GM23248 (cell line): ENCODE measurements at regions not wholly inside any gene's neighbourhood (a gene's known extent, or its start where the extent isn't known, plus 50 kb on each side); places are given as distances from the start of the nearest gene placed in this dataset.
"Not testable (repeated sequence)": the region's sequence is repeated elsewhere in the genome, so short reads cannot be mapped to it uniquely, and the experiment has no call there.

Experiments
- DNase-seq: peaks from one replicate; pipeline ENCODE4 v3.0.0-alpha.2; 2015
- H2AFZ ChIP-seq: fragments of 200-600 bp; sonication (generic); 2 replicates; pipeline ENCODE4 v1.6.1; 2016; ENCODE audit warnings: antibody characterized with exemption
- H3F3A ChIP-seq: fragments of 200-600 bp; sonication (generic); 2 replicates; pipeline ENCODE4 v1.6.1; 2016; ENCODE audit warnings: mild to moderate bottlenecking, antibody characterized with exemption, mixed run types; ENCODE audit not compliant: insufficient read depth
- H3K27ac ChIP-seq: fragments of 200-600 bp; sonication (generic); 2 replicates; pipeline ENCODE4 v1.5.1; 2016; ENCODE audit warnings: mild to moderate bottlenecking
- H3K27me3 ChIP-seq: fragments of 200-600 bp; sonication (generic); replicated peaks from 2 replicates; pipeline ENCODE4 v1.6.1; 2016; ENCODE audit warnings: mild to moderate bottlenecking; ENCODE audit not compliant: insufficient read depth
- H3K36me3 ChIP-seq: fragments of 200-600 bp; sonication (generic); 2 replicates; pipeline ENCODE4 v1.6.1; 2016; ENCODE audit warnings: low read depth, mild to moderate bottlenecking
- H3K4me1 ChIP-seq: fragments of 200-600 bp; sonication (generic); 2 replicates; pipeline ENCODE4 v1.6.1; 2016; ENCODE audit warnings: mild to moderate bottlenecking; ENCODE audit not compliant: insufficient read depth
- H3K4me2 ChIP-seq: fragments of 200-600 bp; sonication (generic); one replicate; pipeline ENCODE4 v1.6.1; 2016; ENCODE audit warnings: mild to moderate bottlenecking; ENCODE audit not compliant: unreplicated experiment
- H3K4me3 ChIP-seq: fragments of 200-600 bp; sonication (generic); 2 replicates; pipeline ENCODE4 v1.5.1; 2016; ENCODE audit warnings: mild to moderate bottlenecking
- H3K79me2 ChIP-seq: fragments of 200-600 bp; sonication (generic); 2 replicates; pipeline ENCODE4 v1.6.1; 2016; ENCODE audit warnings: mild to moderate bottlenecking; ENCODE audit not compliant: insufficient read depth
- H3K9ac ChIP-seq: fragments of 200-600 bp; sonication (generic); 2 replicates; pipeline ENCODE4 v1.6.1; 2016; ENCODE audit warnings: mild to moderate bottlenecking
- H3K9me2 ChIP-seq: fragments of 200-600 bp; sonication (generic); 2 replicates; pipeline ENCODE4 v1.6.1; 2016; ENCODE audit warnings: mixed run types, mild to moderate bottlenecking, moderate library complexity; ENCODE audit not compliant: insufficient read depth
- H3K9me3 ChIP-seq: fragments of 200-600 bp; sonication (generic); one replicate; pipeline ENCODE4 v1.6.1; 2017; ENCODE audit warnings: low read depth
- H4K20me1 ChIP-seq: fragments of 200-600 bp; sonication (generic); 2 replicates; pipeline ENCODE4 v1.6.0; 2016; ENCODE audit not compliant: insufficient read depth
- EZH2 ChIP-seq: fragments of 200-600 bp; sonication (generic); IDR thresholded peaks from 2 replicates; pipeline ENCODE4 v1.6.1; 2018; ENCODE audit warnings: antibody characterized with exemption, mild to moderate bottlenecking; ENCODE audit not compliant: insufficient read depth, poor library complexity, severe bottlenecking
- EZH2phosphoT487 ChIP-seq: fragments of 200-600 bp; sonication (generic); IDR thresholded peaks from 2 replicates; pipeline ENCODE4 v1.6.1; 2018; ENCODE audit warnings: antibody characterized with exemption, moderate library complexity, mild to moderate bottlenecking, low read depth; ENCODE audit not compliant: insufficient read depth
- WGBS, 2 experiments: methylation state at CpG; one replicate each; pipeline ENCODE4 v1.1.6; 2015 to 2017; ENCODE audit warnings: low lambda C conversion rate in 2 of 2, low coverage in 1 of 2; ENCODE audit errors: missing lambda C conversion rate in 2 of 2; 5-methylcytosine and 5-hydroxymethylcytosine counted together
- in situ Hi-C: fragments of 300-500 bp; cut with MboI; formaldehyde crosslinking; loops from 2 replicates; pipeline ENCODE4 v1.15.0; 2020

DNA sequence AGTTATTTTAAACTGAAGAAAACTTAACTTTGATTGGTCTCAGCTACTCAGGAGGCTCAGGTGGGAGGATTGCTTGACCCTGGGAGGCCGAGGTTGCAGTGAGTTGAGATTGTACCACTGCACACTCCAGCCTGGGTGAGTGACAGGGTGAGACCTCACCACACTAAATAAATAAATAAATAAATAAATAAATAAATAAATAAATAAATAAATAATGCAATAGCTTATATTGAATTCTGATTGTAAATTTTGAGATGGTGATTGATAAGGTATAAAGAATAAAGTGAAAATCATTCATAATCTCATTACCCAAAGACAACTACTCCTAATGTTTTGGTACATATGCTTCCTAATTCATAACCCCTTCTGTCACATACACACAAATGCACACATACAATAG lies 58.1 kb downstream of the TUBA3C start:
- Histone ChIP-seq H3K36me3 (no peaks in the 10 kb centered on the region), H3K79me2 (no peaks in the 10 kb centered on the region), H4K20me1 (no peaks in the 10 kb centered on the region), H3K4me2 (no peak overlapping the region), H3F3A (no peaks in the 10 kb centered on the region), H3K9ac (no peak overlapping the region), H3K4me3 (no peak overlapping the region), H3K9me3 (no peaks in the 10 kb centered on the region), H3K9me2 (no peaks in the 10 kb centered on the region), H3K27ac (no peak overlapping the region), H3K4me1 (no peaks in the 10 kb centered on the region), H3K27me3 (no peaks in the 10 kb centered on the region), H2AFZ (no peak overlapping the region)
- TF ChIP-seq EZH2 (no peak), EZH2phosphoT487 (no peak)
- WGBS, 2 experiments = 13 to 18% methylated on average over 1 of the region's 1 CpG
- no peak for DNase-seq
- in situ Hi-C loops = no loop called here

DNA sequence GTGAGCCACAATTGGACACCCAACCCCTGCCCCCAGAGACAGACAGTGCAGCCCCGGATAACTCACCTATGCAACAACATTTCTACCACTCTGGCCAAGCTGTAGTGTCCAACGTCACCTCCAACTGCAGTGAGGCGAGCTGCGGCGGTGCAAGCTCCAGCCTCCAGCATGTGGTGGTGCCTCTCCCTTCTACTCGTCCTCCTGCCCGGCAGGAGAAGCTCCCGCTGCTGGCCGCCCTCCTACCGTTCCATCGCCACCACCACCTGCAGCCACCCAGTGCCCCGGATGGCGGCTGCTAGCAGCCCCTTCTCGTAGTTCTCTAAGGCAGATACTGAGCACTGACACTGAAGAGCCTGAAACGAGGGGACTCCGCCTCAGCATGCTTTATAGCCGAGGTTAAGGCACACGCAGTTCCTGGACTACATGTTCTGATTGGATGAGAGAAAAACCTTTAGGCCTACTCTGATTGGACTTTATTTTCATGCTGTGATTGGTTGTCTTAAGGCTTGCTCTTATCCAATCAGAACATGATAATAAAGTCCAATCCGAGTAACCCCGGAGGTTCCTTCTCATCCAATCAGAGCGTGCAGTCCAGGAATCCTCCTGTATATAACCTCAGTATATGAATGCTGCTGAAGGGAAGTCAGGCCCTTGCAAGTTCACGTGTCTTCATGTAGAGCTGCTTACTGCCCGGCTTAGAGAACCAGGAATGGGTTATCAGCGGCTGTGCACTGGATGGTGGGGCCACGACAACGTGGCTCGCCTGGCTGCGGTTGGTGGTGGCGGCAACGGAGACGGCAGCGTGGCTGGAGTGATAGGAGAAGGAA lies 63.5 kb downstream of the TUBA3C start:
- H3K9ac ChIP-seq = no peak overlapping the region
- no peak overlapping the region for H3K4me3 ChIP-seq
- in situ Hi-C loops = no loop called here
- H3K36me3 ChIP-seq = no peaks in the 10 kb centered on the region
- no peak overlapping the region for H3K27ac ChIP-seq
- no peak overlapping the region for H2AFZ ChIP-seq
- DNase-seq = no peak
- H3K79me2 ChIP-seq = no peaks in the 10 kb centered on the region
- no peaks in the 10 kb centered on the region for H3K4me1 ChIP-seq
- H3K4me2 ChIP-seq = no peak overlapping the region
- no peaks in the 10 kb centered on the region for H3K9me3 ChIP-seq
- H3K9me2 ChIP-seq = no peaks in the 10 kb centered on the region
- WGBS, 2 experiments = 67 to 68% methylated on average over 32 of the region's 32 CpGs
- TF ChIP-seq EZH2 (no peak), EZH2phosphoT487 (no peak)
- H3K27me3 ChIP-seq = no peaks in the 10 kb centered on the region
- H3F3A ChIP-seq = no peaks in the 10 kb centered on the region
- no peaks in the 10 kb centered on the region for H4K20me1 ChIP-seq

DNA sequence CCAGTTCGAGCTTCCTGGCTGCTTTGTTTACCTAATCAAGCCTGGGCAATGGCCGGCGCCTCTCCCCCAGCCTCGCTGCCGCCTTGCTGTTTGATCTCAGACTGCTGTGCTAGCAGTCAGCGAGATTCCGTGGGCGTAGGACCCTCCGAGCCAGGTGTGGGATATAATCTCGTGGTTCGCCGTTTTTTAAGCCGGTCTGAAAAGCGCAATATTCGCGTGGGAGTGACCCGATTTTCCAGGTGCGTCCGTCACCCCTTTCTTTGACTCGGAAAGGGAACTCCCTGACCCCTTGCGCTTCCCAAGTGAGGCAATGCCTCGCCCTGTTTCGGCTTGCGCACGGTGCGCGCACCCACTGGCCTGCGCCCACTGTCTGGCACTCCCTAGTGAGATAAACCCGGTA lies 72.4 kb downstream of the TUBA3C start:
- H3K9ac ChIP-seq, DNase-seq, H3K27me3 ChIP-seq, H3K9me2 ChIP-seq, H3K36me3 ChIP-seq, H4K20me1 ChIP-seq, H3F3A ChIP-seq, H3K79me2 ChIP-seq, H2AFZ ChIP-seq, H3K27ac ChIP-seq, H3K9me3 ChIP-seq, H3K4me2 ChIP-seq, H3K4me3 ChIP-seq, H3K4me1 ChIP-seq, in situ Hi-C loops: not testable (repeated sequence)
- 38 to 43% methylated on average over 29 of the region's 29 CpGs for WGBS, 2 experiments

DNA sequence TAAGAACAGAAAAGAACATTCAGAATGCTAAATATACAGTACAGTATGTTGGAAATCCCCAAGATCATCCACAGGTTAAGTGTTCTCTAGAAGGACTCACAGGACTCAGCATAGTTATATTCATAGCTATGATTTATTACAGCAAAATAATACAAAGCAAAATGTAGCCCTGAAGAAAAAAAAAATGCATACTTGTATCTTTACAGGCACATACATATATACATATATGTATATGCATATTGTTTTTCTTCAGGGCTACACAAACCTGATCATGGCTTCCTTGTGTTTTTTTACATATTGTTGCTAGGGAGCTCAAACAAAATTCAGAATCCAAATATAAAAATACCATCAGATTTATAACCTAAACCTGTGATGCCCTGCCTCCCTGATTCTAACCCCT lies 78.5 kb downstream of the TUBA3C start:
- TF ChIP-seq EZH2phosphoT487 (no peak), EZH2 (no peak)
- Histone ChIP-seq H3K9me2 (no peaks in the 10 kb centered on the region), H3K36me3 (no peaks in the 10 kb centered on the region), H3K9me3 (no peaks in the 10 kb centered on the region), H3K4me3 (no peak overlapping the region), H3K27ac (no peak overlapping the region), H3F3A (no peaks in the 10 kb centered on the region), H2AFZ (no peak overlapping the region), H4K20me1 (no peaks in the 10 kb centered on the region), H3K4me2 (no peak overlapping the region), H3K9ac (no peak overlapping the region), H3K4me1 (no peaks in the 10 kb centered on the region), H3K79me2 (no peaks in the 10 kb centered on the region), H3K27me3 (no peaks in the 10 kb centered on the region)
- no peak for DNase-seq
- in situ Hi-C loops = no loop called here

DNA sequence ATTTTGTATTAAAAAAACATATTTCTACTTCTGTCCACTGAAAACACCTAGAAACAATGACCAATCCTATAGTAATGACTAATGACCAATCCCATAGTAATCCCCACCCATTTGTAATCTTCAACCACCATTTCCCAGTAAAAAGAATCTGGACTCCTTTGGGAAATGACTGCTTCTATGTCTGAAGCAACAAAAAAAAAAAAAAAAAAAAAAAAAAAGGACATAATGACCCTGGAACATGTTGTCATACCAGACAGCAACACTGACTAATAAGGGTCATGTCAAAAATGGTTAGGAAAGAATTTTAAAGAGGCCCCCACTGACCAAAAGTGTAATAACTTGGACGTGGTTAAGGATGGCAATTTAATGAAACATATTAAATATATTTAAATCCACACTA lies 88.3 kb downstream of the TUBA3C start:
- no peaks in the 10 kb centered on the region for H3F3A ChIP-seq
- H3K4me3 ChIP-seq = no peak overlapping the region
- no peak overlapping the region for H2AFZ ChIP-seq
- no peak for DNase-seq
- no peak overlapping the region for H3K27ac ChIP-seq
- TF ChIP-seq EZH2 (no peak), EZH2phosphoT487 (no peak)
- no peaks in the 10 kb centered on the region for H3K36me3 ChIP-seq
- H3K9ac ChIP-seq = no peak overlapping the region
- H3K79me2 ChIP-seq = no peaks in the 10 kb centered on the region
- H3K4me1 ChIP-seq = no peaks in the 10 kb centered on the region
- in situ Hi-C loops = no loop called here
- no peaks in the 10 kb centered on the region for H3K9me2 ChIP-seq
- H3K9me3 ChIP-seq = no peaks in the 10 kb centered on the region
- WGBS, 2 experiments = 13 to 19% methylated on average over 1 of the region's 1 CpG
- no peaks in the 10 kb centered on the region for H3K27me3 ChIP-seq
- H4K20me1 ChIP-seq = no peaks in the 10 kb centered on the region
- H3K4me2 ChIP-seq = no peak overlapping the region
